ENCODE measurements at regions not wholly inside any gene's neighbourhood (a gene's known extent, or its start where the extent isn't known, plus 50 kb on each side); places are given as distances from the start of the nearest gene placed in this dataset.

- no peaks in the 10 kb centered on the region for H3K4me1 ChIP-seq (ENCODE audit: insufficient read depth)
These were observed 132.9 kb upstream of the APCDD1 start for GRCh38 chr18:10321576-10321975.

More at GRCh38 chr18:10321576-10321975, 132.9 kb upstream of the APCDD1 start:
- DNase-seq (ENCODE audit: low spot score), result no peak
- peaks cover 20% of the 10 kb centered on the region for H3K4me1 Mint-ChIP-seq
- no peak overlapping the region for H3K27ac Mint-ChIP-seq
- ATAC-seq, result no peak
- peaks cover 7% of the 10 kb centered on the region for H3K27me3 Mint-ChIP-seq (ENCODE audit: insufficient read depth, low read depth, poor library complexity)
- Histone ChIP-seq H3K9me2 (ENCODE audit: insufficient read depth) (no peaks in the 10 kb centered on the region), H3K27me3 (ENCODE audit: insufficient read depth) (no peaks in the 10 kb centered on the region), H4K20me1 (replicated peaks; ENCODE audit: insufficient read depth) (no peaks in the 10 kb centered on the region), H3F3A (replicated peaks; ENCODE audit: low read depth) (no peaks in the 10 kb centered on the region), H2AFZ (no peak overlapping the region), H3K79me2 (replicated peaks; ENCODE audit: insufficient read depth) (no peaks in the 10 kb centered on the region), H3K4me3 (no peak overlapping the region), H3K27ac (ENCODE audit: low read depth) (no peak overlapping the region), H3K4me2 (no peak overlapping the region), H3K36me3 (ENCODE audit: insufficient read depth) (no peaks in the 10 kb centered on the region)
- TF ChIP-seq ZNF114 (CRISPR knock-in tag; IDR thresholded peaks at IDR 0.05) (no peak), ZNF331 (CRISPR knock-in tag; IDR thresholded peaks at IDR 0.05; ENCODE audit: low read depth) (no peak), STAT1 (IDR thresholded peaks at IDR 0.05; ENCODE audit: unreplicated experiment) (no peak), ZNF462 (CRISPR knock-in tag; IDR thresholded peaks at IDR 0.05) (no peak), EZH2 (IDR thresholded peaks at IDR 0.05; ENCODE audit: low read depth, unreplicated experiment) (no peak), CREB1 (CRISPR knock-in tag; IDR thresholded peaks at IDR 0.05; ENCODE audit: low read depth) (no peak), EZH2phosphoT487 (IDR thresholded peaks at IDR 0.05; ENCODE audit: unreplicated experiment) (no peak), POLR2AphosphoS5 (IDR thresholded peaks at IDR 0.05; ENCODE audit: low read depth) (no peak), JUNB (IDR thresholded peaks at IDR 0.05; ENCODE audit: unreplicated experiment) (no peak), NANOG (IDR thresholded peaks at IDR 0.05; ENCODE audit: borderline replicate concordance) (no peak), REST (IDR thresholded peaks at IDR 0.05; ENCODE audit: unreplicated experiment) (no peak), CTCF (conservative IDR thresholded peaks at IDR 0.05; ENCODE audit: low read depth in 2 of 2) (no peak), ETS1 (IDR thresholded peaks at IDR 0.05) (no peak)
- peaks cover 10% of the 10 kb centered on the region for H3K9me3 Mint-ChIP-seq
- peaks cover 8% of the 10 kb centered on the region for H3K36me3 Mint-ChIP-seq (ENCODE audit: low read depth)
- H3K4me3 Mint-ChIP-seq, result no peak overlapping the region
